ENCODE measurements at regions not wholly inside any gene's neighbourhood (a gene's known extent, or its start where the extent isn't known, plus 50 kb on each side); places are given as distances from the start of the nearest gene placed in this dataset.

DNA sequence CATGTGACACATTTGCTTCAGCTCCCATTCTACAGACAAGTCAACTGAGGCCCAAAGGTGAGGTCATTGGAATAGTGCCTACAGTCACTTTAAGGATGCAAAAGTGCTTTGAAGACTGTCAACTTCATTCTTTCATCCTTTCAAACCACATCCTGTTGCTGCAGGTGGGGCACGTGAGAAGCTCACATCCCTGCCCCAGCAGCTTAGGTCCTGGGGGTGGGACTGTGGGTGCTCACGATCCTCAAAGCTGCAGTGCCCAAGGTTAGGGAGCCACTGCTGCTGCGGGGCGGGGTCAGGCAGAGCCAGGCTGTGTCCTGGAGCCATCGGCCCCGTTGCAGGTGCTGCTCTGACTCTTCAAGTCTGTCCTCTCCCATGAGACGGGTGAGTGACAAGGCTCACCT, 57.9 kb upstream of the IER5L start:
- Mint-ChIP-seq H3K27ac (peak overlapping the region; percentile 69), H3K27me3 (ENCODE audit: low read depth) (no peaks in the 10 kb centered on the region), H3K4me1 (ENCODE audit: low read depth) (peaks cover 49% of the 10 kb centered on the region), H3K9me3 (peaks cover 9% of the 10 kb centered on the region), H3K4me3 (peak overlapping the region; percentile 82), H3K36me3 (ENCODE audit: low read depth) (no peaks in the 10 kb centered on the region)
- CTCF ChIA-PET, result interaction anchor here (1.3 to 2.8 kb wide), 2 partner anchors 62 to 93 kb away, joined by 4 to 12 read pairs; no protein-coding TSS in a partner anchor
- intact Hi-C loops (cut with micrococcal nuclease), result loop anchor here (1.0 to 5.0 kb wide), 5 partner anchors 22 to 251 kb away; no protein-coding TSS in a partner anchor
- DNase-seq, result peak; percentile 83

DNA sequence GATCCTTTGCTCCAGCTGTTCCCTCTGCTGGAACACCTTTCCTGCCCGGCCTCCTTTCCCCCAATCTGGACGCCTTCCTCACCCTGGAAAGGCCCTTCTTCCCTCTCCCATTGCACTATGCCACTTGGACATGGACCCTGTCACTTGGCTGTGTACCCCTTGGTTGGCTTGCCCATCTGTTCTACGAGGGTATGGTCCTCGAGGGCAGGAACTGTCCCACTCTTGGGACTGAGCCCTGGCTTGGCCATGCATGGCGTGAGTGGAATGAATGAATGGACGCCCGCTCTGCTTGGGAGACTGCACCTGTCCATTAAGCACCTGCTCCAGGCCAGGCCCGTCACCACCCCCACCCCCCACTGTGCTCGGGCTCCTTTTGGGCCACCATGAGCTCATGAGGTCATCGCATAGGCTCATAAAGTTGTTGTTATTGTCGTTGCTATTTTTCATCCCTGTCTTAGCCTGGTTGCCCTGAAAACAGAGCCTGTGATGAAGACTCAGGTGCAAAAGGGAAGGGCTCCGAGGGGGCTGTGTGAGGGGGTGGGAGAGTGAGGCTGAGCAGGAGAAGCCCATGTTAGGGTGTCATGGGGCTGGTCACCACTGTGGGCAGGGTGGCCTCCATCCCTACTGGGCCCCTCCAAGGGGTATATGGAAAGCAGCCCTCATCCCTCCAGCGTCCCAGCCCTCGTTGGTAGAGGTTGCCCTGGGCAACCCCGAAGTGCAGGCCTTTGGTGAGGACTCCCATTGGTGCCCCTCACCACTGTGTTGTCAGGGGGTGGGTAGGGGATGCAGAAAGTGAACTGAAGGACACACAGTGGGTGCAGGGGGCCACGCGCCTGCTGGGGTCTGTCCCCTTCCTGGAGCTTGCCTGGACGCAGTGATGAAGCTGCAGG, 57.2 kb upstream of the IER5L start:
- DNase-seq, result no peak
- CTCF ChIA-PET, result interaction anchor here (1.3 kb wide), 1 partner anchor 92 kb away, joined by 4 read pairs; no protein-coding TSS in a partner anchor
- Mint-ChIP-seq H3K4me1 (ENCODE audit: low read depth) (peaks cover 49% of the 10 kb centered on the region), H3K36me3 (ENCODE audit: low read depth) (no peaks in the 10 kb centered on the region), H3K27me3 (ENCODE audit: low read depth) (no peaks in the 10 kb centered on the region), H3K9me3 (peaks cover 9% of the 10 kb centered on the region), H3K4me3 (no peak overlapping the region), H3K27ac (peak overlapping the region; percentile 65)
- intact Hi-C loops (cut with micrococcal nuclease), result loop anchor here (5.0 kb wide), 1 partner anchor 252 kb away; no protein-coding TSS in a partner anchor

DNA sequence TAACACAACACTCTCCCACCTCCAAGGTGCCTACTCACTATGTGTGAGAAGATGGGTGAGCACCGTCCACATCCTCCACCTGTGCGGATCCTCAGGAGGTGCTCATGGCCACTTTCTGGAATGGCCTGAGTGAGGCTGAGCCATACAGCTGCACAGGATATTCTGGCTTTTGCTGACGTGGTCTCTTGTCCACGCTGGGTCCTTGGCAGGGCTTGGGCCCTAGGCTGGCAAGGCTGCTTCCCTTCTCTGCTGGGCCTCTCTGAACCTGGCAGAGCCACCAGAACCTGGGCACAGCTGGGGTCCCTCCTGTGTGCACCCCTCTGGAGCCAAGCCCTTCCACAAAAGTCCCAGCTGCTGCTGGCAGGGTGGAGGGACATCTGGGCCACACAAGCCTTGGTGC, 56.4 kb upstream of the IER5L start:
- CTCF ChIA-PET, result interaction anchor here (0.6 kb wide), 1 partner anchor 75 kb away, joined by 3 read pairs; no protein-coding TSS in a partner anchor
- Mint-ChIP-seq H3K27me3 (ENCODE audit: low read depth) (no peaks in the 10 kb centered on the region), H3K4me1 (ENCODE audit: low read depth) (peaks cover 47% of the 10 kb centered on the region), H3K36me3 (ENCODE audit: low read depth) (no peaks in the 10 kb centered on the region), H3K9me3 (peaks cover 9% of the 10 kb centered on the region), H3K4me3 (no peak overlapping the region), H3K27ac (peak overlapping the region; percentile 39)
- DNase-seq, result no peak
- intact Hi-C loops (cut with micrococcal nuclease), result no loop called here

DNA sequence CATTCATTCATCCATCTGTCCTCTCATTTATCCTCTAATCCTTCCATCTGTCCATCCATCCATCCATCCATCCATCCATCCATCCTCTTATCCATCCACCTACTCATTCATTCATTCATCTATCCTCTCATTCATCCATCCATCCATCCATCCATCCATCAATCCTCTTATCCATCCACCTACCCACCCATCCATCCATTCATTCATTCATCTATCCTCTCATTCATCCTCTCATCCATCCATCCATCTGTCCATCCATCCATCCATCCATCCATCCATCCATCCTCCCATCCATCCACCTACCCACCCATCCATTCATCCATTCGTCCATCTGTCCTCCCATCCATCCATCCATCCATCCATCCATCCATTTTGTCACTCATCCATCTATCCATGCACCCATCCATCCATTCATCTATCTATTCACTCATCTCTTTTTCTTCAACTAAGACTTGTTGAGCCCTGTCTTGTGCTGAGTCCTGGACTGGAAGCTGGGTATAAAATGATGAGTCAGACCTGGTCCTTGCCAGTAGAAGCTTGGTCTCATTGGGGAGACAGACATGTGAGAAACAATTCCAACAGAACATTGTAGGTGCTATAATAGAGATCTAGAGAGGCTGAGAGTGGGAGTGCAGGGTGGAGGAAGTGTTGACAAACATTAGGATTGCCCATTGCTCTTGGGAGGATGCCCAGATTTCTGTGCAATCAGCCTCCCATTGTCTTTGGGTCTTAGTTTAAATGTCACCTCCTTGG, 55.0 kb upstream of the IER5L start:
- intact Hi-C loops (cut with micrococcal nuclease), result no loop called here
- Mint-ChIP-seq H3K27ac (no peak overlapping the region), H3K4me3 (no peak overlapping the region), H3K9me3 (peaks cover 9% of the 10 kb centered on the region), H3K36me3 (ENCODE audit: low read depth) (no peaks in the 10 kb centered on the region), H3K27me3 (ENCODE audit: low read depth) (no peaks in the 10 kb centered on the region), H3K4me1 (ENCODE audit: low read depth) (peaks cover 39% of the 10 kb centered on the region)
- DNase-seq, result no peak
- CTCF ChIA-PET, result interaction anchor here (0.6 kb wide), 1 partner anchor 101 kb away, joined by 4 read pairs; no protein-coding TSS in a partner anchor

DNA sequence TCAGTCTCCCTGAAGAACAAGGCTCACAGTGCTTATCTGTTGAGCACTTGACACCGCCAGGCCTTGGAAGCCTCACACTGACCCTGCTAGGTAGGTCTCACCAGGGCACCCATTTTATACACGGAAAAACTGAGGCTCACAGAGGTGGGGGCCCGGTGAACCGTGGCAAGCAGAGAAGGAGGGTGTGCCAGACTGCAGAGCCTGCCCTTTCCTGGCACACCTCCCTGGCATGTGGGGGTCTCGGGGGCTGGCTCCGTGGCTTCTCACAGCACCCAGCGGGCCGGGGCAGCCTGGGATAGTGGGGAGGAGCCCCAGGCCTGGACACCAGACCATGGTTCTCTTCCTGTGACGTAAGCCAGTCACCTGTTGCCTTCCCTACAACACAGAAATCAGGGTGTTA, 53.7 kb upstream of the IER5L start:
- Mint-ChIP-seq H3K27me3 (ENCODE audit: low read depth) (no peaks in the 10 kb centered on the region), H3K4me1 (ENCODE audit: low read depth) (peaks cover 26% of the 10 kb centered on the region), H3K4me3 (no peak overlapping the region), H3K9me3 (peaks cover 9% of the 10 kb centered on the region), H3K27ac (no peak overlapping the region), H3K36me3 (ENCODE audit: low read depth) (no peaks in the 10 kb centered on the region)
- intact Hi-C loops (cut with micrococcal nuclease), result no loop called here
- no peak for DNase-seq
- CTCF ChIA-PET, result no interaction called here

DNA sequence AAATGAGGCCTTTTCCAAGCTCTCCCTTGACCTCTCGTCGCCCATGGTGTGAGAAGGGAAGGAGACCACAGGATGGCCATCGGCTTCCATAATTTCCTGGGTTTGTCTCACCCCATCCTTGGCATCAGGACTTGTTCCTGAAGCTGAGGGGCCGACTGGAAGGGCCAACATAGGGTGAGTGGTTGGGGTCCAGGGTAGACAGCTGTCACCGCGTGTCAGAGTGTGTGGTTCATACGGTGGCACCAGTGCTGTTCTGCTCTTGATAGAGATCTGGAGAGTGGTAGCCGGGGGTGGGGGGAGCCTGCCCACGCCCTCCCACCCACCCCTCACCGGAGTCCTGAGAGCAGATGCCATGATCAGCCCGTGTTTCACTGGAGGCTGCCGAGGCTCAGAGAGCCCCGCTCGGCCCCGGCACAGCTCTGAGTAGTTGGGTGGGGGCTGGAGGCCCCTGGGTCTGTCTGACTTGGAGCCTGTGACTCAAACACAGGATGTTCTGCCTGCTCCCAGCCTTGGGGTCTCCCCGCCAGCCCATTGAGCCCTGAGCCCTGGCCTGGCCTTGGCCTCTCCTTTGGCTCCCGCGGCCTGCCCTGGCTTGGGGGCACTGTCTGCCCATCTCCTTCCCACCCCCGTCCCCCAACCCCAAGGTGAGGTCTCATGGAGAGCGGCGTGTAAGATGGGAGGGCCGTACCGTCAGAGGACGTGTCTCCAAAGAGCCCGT, 53.1 kb upstream of the IER5L start:
- intact Hi-C loops (cut with micrococcal nuclease), result no loop called here
- CTCF ChIA-PET, result no interaction called here
- Mint-ChIP-seq H3K4me3 (no peak overlapping the region), H3K36me3 (ENCODE audit: low read depth) (no peaks in the 10 kb centered on the region), H3K27ac (no peak overlapping the region), H3K4me1 (ENCODE audit: low read depth) (peaks cover 25% of the 10 kb centered on the region), H3K27me3 (ENCODE audit: low read depth) (no peaks in the 10 kb centered on the region), H3K9me3 (peaks cover 9% of the 10 kb centered on the region)
- no peak for DNase-seq

DNA sequence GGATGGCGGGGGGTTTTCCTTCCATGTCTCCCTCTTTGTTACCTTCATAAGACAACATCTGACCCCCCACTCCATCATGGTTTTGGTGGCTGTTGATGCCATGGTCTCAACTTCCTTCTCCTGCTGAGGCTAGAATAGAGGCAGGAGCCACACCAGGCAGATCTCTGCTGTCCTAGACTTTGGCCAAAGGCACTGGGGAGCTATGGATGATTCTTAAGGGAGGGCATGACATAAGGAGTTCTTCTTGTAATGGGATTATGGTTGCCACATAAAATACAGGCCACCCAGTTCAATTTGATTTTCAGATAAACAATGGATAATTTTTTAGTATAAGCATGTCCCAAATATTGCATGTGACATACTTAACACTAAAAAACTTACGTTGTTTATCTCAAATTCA, 52.2 kb upstream of the IER5L start:
- no peak for DNase-seq
- H3K27me3 Mint-ChIP-seq (ENCODE audit: low read depth), result no peaks in the 10 kb centered on the region
- no peaks in the 10 kb centered on the region for H3K36me3 Mint-ChIP-seq (ENCODE audit: low read depth)
- peaks cover 9% of the 10 kb centered on the region for H3K9me3 Mint-ChIP-seq
- CTCF ChIA-PET, result no interaction called here
- H3K4me1 Mint-ChIP-seq (ENCODE audit: low read depth), result peaks cover 24% of the 10 kb centered on the region
- intact Hi-C loops (cut with micrococcal nuclease), result no loop called here
- H3K27ac Mint-ChIP-seq, result no peak overlapping the region
- H3K4me3 Mint-ChIP-seq, result no peak overlapping the region
